NCI-H2227 treated with DMSO at 0.1 percent for 48 hours (cell line): ENCODE measurements at regions not wholly inside any gene's neighbourhood (a gene's known extent, or its start where the extent isn't known, plus 50 kb on each side); places are given as distances from the start of the nearest gene placed in this dataset.
"Not testable (repeated sequence)": the region's sequence is repeated elsewhere in the genome, so short reads cannot be mapped to it uniquely, and the experiment has no call there.

Experiments used
- DNase-seq: peaks from one replicate; lab custom pipeline; 2025; lab: John Stamatoyannopoulos, UW

- no peak for DNase-seq
Observed at GRCh38 chr5:61215996-61216395, 53.7 kb upstream of the SMIM15 start.

- DNase-seq = no peak
Observed at GRCh38 chr5:61216741-61217140, 54.5 kb upstream of the SMIM15 start.

- DNase-seq = no peak
Observed at GRCh38 chr5:61217214-61217613, 54.9 kb upstream of the SMIM15 start.

- no peak for DNase-seq
Observed at GRCh38 chr5:61228229-61228628, 66.0 kb upstream of the SMIM15 start.

- no peak for DNase-seq
Observed at GRCh38 chr5:61228691-61229280, 66.5 kb upstream of the SMIM15 start.

GRCh38 chr5:61229416-61229815 is 67.1 kb upstream of the SMIM15 start:
- DNase-seq = no peak

GRCh38 chr5:61230492-61230891 is 68.2 kb upstream of the SMIM15 start:
- no peak for DNase-seq

GRCh38 chr5:61231813-61232212 is 69.5 kb upstream of the SMIM15 start:
- no peak for DNase-seq

- DNase-seq = no peak
Observed at GRCh38 chr5:61232490-61233050, 70.3 kb upstream of the SMIM15 start.

GRCh38 chr5:61234019-61234418 is 71.8 kb upstream of the SMIM15 start:
- no peak for DNase-seq

GRCh38 chr5:61236715-61237114 is 74.4 kb upstream of the SMIM15 start:
- not testable (repeated sequence) for DNase-seq

- no peak for DNase-seq
Observed at GRCh38 chr5:61245486-61245885, 83.2 kb upstream of the SMIM15 start.

GRCh38 chr5:61245936-61246335 is 83.7 kb upstream of the SMIM15 start:
- DNase-seq = peak; percentile 80

GRCh38 chr5:61246768-61247307 is 84.6 kb upstream of the SMIM15 start:
- no peak for DNase-seq

- DNase-seq = no peak
Observed at GRCh38 chr5:61251874-61252642, 80.0 kb upstream of the ZSWIM6 start.

- no peak for DNase-seq
Observed at GRCh38 chr5:61252643-61252925, 79.5 kb upstream of the ZSWIM6 start.

- no peak for DNase-seq
Observed at GRCh38 chr5:61253547-61253946, 78.5 kb upstream of the ZSWIM6 start.

GRCh38 chr5:61254969-61255555 is 77.0 kb upstream of the ZSWIM6 start:
- no peak for DNase-seq

- DNase-seq = no peak
Observed at GRCh38 chr5:61256474-61256873, 75.6 kb upstream of the ZSWIM6 start.

GRCh38 chr5:61257421-61257820 is 74.6 kb upstream of the ZSWIM6 start:
- DNase-seq = no peak

GRCh38 chr5:61261136-61261535 is 70.9 kb upstream of the ZSWIM6 start:
- no peak for DNase-seq

GRCh38 chr5:61262080-61262479 is 70.0 kb upstream of the ZSWIM6 start:
- DNase-seq = no peak

GRCh38 chr5:61263072-61263471 is 69.0 kb upstream of the ZSWIM6 start:
- no peak for DNase-seq
